ENCODE measurements at regions not wholly inside any gene's neighbourhood (a gene's known extent, or its start where the extent isn't known, plus 50 kb on each side); places are given as distances from the start of the nearest gene placed in this dataset.

DNA sequence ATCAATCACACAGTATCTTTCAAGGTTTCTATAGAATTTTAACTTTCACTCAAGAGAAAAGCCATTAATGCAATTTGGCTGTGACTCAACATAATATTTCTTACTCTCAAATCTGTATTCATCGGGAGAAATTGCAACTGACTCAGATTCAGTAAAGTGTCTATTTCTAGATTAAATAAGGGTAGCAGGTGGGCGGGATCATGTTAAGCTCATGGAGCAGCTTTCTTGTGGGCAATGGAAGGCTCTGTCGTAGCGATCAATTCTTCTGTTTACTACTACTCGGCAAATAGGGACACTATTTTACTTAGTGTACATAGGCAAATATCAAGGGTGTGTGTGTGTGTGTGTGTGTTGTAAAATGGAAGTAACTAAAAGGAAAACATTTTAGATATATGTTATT lies 423.6 kb upstream of the NEGR1 start:
- no peaks in the 10 kb centered on the region for H3K4me1 ChIP-seq
- no peak for ATAC-seq
- intact Hi-C loops (cut with DNase I) = no loop called here
- no peaks in the 10 kb centered on the region for H3K36me3 ChIP-seq
- no peak for TF ChIP-seq POLR2A (IDR thresholded peaks at IDR 0.05)
- TF ChIP-seq, protein P1, sequence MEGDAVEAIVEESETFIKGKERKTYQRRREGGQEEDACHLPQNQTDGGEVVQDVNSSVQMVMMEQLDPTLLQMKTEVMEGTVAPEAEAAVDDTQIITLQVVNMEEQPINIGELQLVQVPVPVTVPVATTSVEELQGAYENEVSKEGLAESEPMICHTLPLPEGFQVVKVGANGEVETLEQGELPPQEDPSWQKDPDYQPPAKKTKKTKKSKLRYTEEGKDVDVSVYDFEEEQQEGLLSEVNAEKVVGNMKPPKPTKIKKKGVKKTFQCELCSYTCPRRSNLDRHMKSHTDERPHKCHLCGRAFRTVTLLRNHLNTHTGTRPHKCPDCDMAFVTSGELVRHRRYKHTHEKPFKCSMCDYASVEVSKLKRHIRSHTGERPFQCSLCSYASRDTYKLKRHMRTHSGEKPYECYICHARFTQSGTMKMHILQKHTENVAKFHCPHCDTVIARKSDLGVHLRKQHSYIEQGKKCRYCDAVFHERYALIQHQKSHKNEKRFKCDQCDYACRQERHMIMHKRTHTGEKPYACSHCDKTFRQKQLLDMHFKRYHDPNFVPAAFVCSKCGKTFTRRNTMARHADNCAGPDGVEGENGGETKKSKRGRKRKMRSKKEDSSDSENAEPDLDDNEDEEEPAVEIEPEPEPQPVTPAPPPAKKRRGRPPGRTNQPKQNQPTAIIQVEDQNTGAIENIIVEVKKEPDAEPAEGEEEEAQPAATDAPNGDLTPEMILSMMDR (IDR thresholded peaks at IDR 0.05) = no peak
- H3K9me3 ChIP-seq = no peaks in the 10 kb centered on the region
- 91 to 96% (median 94%) methylated on average over 5 of the region's 5 CpGs for WGBS, 4 donors
- no peak overlapping the region for H3K27ac ChIP-seq
- no peak for DNase-seq
- H3K4me3 ChIP-seq = no peak overlapping the region
- H3K27me3 ChIP-seq = no peaks in the 10 kb centered on the region

- no peaks in the 10 kb centered on the region for H3K36me3 ChIP-seq
- no peak overlapping the region for H3K4me3 ChIP-seq
- ATAC-seq (no peak), DNase-seq (no peak)
- H3K27ac ChIP-seq = no peak overlapping the region
- WGBS, 4 donors = 66 to 85% (median 83%) methylated on average over 3 of the region's 3 CpGs
- no peaks in the 10 kb centered on the region for H3K4me1 ChIP-seq
- TF ChIP-seq POLR2A (IDR thresholded peaks at IDR 0.05) = no peak
- TF ChIP-seq, protein P1 (IDR thresholded peaks at IDR 0.05) = no peak
- H3K27me3 ChIP-seq = no peaks in the 10 kb centered on the region
- no peaks in the 10 kb centered on the region for H3K9me3 ChIP-seq
- intact Hi-C loops (cut with DNase I) = no loop called here
Measured at GRCh38 chr1:72704841-72705477, 422.6 kb upstream of the NEGR1 start.

DNA sequence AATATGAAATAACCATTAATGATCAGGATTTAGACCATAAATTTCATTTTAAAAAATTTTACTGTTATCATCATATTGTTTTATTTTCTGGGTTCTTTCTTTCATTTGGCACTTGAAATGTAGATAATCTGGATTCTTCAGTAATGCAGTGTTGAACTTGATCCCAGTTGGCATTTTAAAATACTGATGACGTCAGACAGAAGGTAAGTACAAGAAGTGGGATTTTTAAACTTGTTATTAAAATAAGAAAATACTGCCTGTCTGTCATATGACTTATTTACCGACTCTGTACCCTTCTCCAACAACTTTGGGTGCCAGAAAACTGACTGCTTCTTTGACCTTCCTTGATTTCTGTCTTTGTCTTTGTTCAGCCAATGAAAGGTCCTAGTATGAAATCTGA lies 415.1 kb upstream of the NEGR1 start:
- peaks cover 0 to 22% (median 4%) of the 10 kb centered on the region in 12 donors for H3K9me3 ChIP-seq
- H3K4me3 ChIP-seq = no peak overlapping the region
- 58 to 73% (median 61%) methylated on average over 2 of the region's 2 CpGs for WGBS, 4 donors
- DNase-seq (no peak), ATAC-seq (no peak)
- no peak overlapping the region for H3K27ac ChIP-seq
- intact Hi-C loops (cut with DNase I) = no loop called here
- TF ChIP-seq POLR2A (IDR thresholded peaks at IDR 0.05) = no peak
- TF ChIP-seq, protein P1 (IDR thresholded peaks at IDR 0.05) = no peak
- H3K27me3 ChIP-seq = no peaks in the 10 kb centered on the region
- H3K4me1 ChIP-seq = no peaks in the 10 kb centered on the region
- no peaks in the 10 kb centered on the region for H3K36me3 ChIP-seq

DNA sequence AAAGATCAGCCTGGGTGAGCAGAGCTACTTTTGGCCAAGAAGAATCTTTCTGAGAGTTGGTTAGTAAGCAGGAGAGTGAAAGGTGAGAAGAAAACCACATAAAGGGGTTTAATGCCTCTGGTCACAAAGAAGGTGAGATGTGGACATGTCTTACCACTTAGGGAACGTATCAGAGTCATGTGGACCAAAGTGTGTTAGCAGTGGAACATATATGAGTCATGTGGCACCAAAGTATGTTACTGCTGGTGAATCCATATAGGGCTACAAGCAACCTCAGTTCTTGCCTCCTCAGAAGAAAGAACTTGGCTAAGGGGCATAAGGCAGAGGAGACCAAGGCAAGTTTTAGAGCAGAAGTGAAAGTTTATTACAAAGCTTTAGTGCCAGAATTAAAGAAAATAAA lies 411.6 kb upstream of the NEGR1 start:
- H3K9me3 ChIP-seq = peaks cover 0 to 31% (median 4%) of the 10 kb centered on the region in 12 donors
- no peaks in the 10 kb centered on the region for H3K27me3 ChIP-seq
- no peak overlapping the region for H3K4me3 ChIP-seq
- WGBS, 4 donors = 26 to 46% (median 31%) methylated on average over 1 of the region's 1 CpG
- ATAC-seq (no peak), DNase-seq (no peak)
- no peaks in the 10 kb centered on the region for H3K4me1 ChIP-seq
- TF ChIP-seq POLR2A (IDR thresholded peaks at IDR 0.05) = no peak
- TF ChIP-seq, protein P1 (IDR thresholded peaks at IDR 0.05) = no peak
- H3K27ac ChIP-seq = no peak overlapping the region
- intact Hi-C loops (cut with DNase I) = no loop called here
- H3K36me3 ChIP-seq = no peaks in the 10 kb centered on the region

Data from heart left ventricle (tissue), 16 donors.